Liver (tissue), 3 donors: ENCODE measurements at regions not wholly inside any gene's neighbourhood (a gene's known extent, or its start where the extent isn't known, plus 50 kb on each side); places are given as distances from the start of the nearest gene placed in this dataset.

Experiments
- TF ChIP-seq, protein P1 (sequence below): IDR thresholded peaks from 2 replicates; pipeline ENCODE4 v1.6.1; 2016; ENCODE audit warnings: antibody characterized with exemption
- TF ChIP-seq, protein P2 (sequence below): fragments of 150-350 bp; IDR thresholded peaks from 2 replicates; pipeline ENCODE4 v1.5.1; 2017; ENCODE audit warnings: improper control_type of control experiment, low read depth, low read length; ENCODE audit not compliant: missing input control
- TF ChIP-seq, protein P3 (sequence below): IDR thresholded peaks from 2 replicates; pipeline ENCODE4 v1.6.1; 2016; ENCODE audit warnings: antibody characterized with exemption, mild to moderate bottlenecking
- donor health status: healthy.
- donor health status: healthy.

DNA sequence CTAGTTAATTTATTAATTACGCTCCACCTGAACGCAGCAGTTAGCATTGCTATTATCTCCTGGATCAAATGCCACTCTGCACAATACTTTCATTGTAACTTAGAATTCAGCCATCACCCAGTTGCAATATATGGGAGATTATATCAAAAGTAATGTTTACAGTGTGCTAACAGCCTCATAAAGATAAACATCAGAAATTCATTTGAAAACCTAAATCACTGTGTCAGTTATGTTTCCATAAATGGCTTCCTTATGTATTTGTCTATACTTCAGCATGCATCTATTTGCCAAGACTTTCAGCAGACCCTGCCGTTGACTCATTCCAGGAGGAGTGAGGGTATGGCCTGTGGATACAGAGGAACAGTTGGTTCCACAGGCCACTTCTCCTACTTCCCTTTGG lies 300.1 kb downstream of the TFAP2B start:
- TF ChIP-seq, protein P1, sequence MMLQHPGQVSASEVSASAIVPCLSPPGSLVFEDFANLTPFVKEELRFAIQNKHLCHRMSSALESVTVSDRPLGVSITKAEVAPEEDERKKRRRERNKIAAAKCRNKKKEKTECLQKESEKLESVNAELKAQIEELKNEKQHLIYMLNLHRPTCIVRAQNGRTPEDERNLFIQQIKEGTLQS = no peak
- TF ChIP-seq, protein P2, sequence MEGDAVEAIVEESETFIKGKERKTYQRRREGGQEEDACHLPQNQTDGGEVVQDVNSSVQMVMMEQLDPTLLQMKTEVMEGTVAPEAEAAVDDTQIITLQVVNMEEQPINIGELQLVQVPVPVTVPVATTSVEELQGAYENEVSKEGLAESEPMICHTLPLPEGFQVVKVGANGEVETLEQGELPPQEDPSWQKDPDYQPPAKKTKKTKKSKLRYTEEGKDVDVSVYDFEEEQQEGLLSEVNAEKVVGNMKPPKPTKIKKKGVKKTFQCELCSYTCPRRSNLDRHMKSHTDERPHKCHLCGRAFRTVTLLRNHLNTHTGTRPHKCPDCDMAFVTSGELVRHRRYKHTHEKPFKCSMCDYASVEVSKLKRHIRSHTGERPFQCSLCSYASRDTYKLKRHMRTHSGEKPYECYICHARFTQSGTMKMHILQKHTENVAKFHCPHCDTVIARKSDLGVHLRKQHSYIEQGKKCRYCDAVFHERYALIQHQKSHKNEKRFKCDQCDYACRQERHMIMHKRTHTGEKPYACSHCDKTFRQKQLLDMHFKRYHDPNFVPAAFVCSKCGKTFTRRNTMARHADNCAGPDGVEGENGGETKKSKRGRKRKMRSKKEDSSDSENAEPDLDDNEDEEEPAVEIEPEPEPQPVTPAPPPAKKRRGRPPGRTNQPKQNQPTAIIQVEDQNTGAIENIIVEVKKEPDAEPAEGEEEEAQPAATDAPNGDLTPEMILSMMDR = no peak
- TF ChIP-seq, protein P3, sequence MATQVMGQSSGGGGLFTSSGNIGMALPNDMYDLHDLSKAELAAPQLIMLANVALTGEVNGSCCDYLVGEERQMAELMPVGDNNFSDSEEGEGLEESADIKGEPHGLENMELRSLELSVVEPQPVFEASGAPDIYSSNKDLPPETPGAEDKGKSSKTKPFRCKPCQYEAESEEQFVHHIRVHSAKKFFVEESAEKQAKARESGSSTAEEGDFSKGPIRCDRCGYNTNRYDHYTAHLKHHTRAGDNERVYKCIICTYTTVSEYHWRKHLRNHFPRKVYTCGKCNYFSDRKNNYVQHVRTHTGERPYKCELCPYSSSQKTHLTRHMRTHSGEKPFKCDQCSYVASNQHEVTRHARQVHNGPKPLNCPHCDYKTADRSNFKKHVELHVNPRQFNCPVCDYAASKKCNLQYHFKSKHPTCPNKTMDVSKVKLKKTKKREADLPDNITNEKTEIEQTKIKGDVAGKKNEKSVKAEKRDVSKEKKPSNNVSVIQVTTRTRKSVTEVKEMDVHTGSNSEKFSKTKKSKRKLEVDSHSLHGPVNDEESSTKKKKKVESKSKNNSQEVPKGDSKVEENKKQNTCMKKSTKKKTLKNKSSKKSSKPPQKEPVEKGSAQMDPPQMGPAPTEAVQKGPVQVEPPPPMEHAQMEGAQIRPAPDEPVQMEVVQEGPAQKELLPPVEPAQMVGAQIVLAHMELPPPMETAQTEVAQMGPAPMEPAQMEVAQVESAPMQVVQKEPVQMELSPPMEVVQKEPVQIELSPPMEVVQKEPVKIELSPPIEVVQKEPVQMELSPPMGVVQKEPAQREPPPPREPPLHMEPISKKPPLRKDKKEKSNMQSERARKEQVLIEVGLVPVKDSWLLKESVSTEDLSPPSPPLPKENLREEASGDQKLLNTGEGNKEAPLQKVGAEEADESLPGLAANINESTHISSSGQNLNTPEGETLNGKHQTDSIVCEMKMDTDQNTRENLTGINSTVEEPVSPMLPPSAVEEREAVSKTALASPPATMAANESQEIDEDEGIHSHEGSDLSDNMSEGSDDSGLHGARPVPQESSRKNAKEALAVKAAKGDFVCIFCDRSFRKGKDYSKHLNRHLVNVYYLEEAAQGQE = no peak
